Neutrophil (primary cell): ENCODE measurements at regions not wholly inside any gene's neighbourhood (a gene's known extent, or its start where the extent isn't known, plus 50 kb on each side); places are given as distances from the start of the nearest gene placed in this dataset.

ENCODE experiments used
- H3K27ac ChIP-seq: fragments of 200-600 bp; sonication (generic); 2 replicates; pipeline ENCODE4 v1.5.1; 2016; ENCODE audit warnings: mild to moderate bottlenecking, moderate library complexity
- H3K27me3 ChIP-seq: fragments of 200-600 bp; sonication (generic); 2 replicates; pipeline ENCODE4 v1.6.0; 2016; ENCODE audit warnings: mild to moderate bottlenecking
- H3K36me3 ChIP-seq: fragments of 200-600 bp; sonication (generic); 2 replicates; pipeline ENCODE4 v1.5.1; 2017
- H3K4me1 ChIP-seq, 2 experiments: fragments of 200-600 bp in 1 of 2; sonication (generic) in 1 of 2; 1 replicate in 1 of 2; 2 replicates in 1 of 2; pipeline versions ENCODE4 v1.5.1 to v1.6.1; 2013 to 2016; ENCODE audit warnings: low read depth in 1 of 2, low read length in 1 of 2, mild to moderate bottlenecking in 1 of 2, moderate library complexity in 1 of 2; ENCODE audit not compliant: control insufficient read depth in 1 of 2, insufficient read depth in 1 of 2
- H3K4me3 ChIP-seq, 2 experiments: fragments of 200-600 bp in 1 of 2; sonication (generic) in 1 of 2; 1 replicate in 1 of 2; 2 replicates in 1 of 2; pipeline ENCODE4 v1.5.1; 2013 to 2016; ENCODE audit warnings: low read depth in 1 of 2, low read length in 1 of 2, mild to moderate bottlenecking in 1 of 2, moderate library complexity in 1 of 2
- H3K9me3 ChIP-seq: fragments of 200-600 bp; sonication (generic); 2 replicates; pipeline ENCODE4 v1.5.1; 2016
- CTCF ChIP-seq: fragments of 200-600 bp; sonication (generic); IDR thresholded peaks from 2 replicates; pipeline ENCODE4 v1.5.1; 2016; ENCODE audit warnings: antibody characterized with exemption

- no peak overlapping the region for H3K27ac ChIP-seq
- no peaks in the 10 kb centered on the region for H3K36me3 ChIP-seq
- no peaks in the 10 kb centered on the region for H3K4me1 ChIP-seq
- no peaks in the 10 kb centered on the region for H3K9me3 ChIP-seq
- H3K27me3 ChIP-seq: peaks cover 67% of the 10 kb centered on the region
- no peak overlapping the region for H3K4me3 ChIP-seq
- no peak for TF ChIP-seq CTCF
Observed at GRCh38 chr3:126266291-126266840, 86.0 kb upstream of the ALDH1L1 start.

- Histone ChIP-seq H3K4me3 (no peak overlapping the region), H3K4me1 (no peaks in the 10 kb centered on the region), H3K27ac (no peak overlapping the region), H3K9me3 (no peaks in the 10 kb centered on the region), H3K36me3 (no peaks in the 10 kb centered on the region), H3K27me3 (peaks cover 57% of the 10 kb centered on the region)
- TF ChIP-seq CTCF: no peak
Observed at GRCh38 chr3:126264952-126265351, 84.6 kb upstream of the ALDH1L1 start.

- Histone ChIP-seq H3K4me1 (no peaks in the 10 kb centered on the region), H3K9me3 (no peaks in the 10 kb centered on the region), H3K36me3 (no peaks in the 10 kb centered on the region), H3K4me3 (no peak overlapping the region), H3K27ac (no peak overlapping the region), H3K27me3 (peaks cover 52% of the 10 kb centered on the region)
- TF ChIP-seq CTCF: no peak
Observed at GRCh38 chr3:126264381-126264780, 84.0 kb upstream of the ALDH1L1 start.

- Histone ChIP-seq H3K27me3 (peaks cover 48% of the 10 kb centered on the region), H3K9me3 (no peaks in the 10 kb centered on the region), H3K4me1 (no peaks in the 10 kb centered on the region), H3K36me3 (no peaks in the 10 kb centered on the region), H3K27ac (no peak overlapping the region), H3K4me3 (no peak overlapping the region)
- TF ChIP-seq CTCF: no peak
Observed at GRCh38 chr3:126263971-126264370, 83.6 kb upstream of the ALDH1L1 start.

- H3K9me3 ChIP-seq: no peaks in the 10 kb centered on the region
- H3K4me3 ChIP-seq: no peak overlapping the region
- no peaks in the 10 kb centered on the region for H3K4me1 ChIP-seq
- H3K27ac ChIP-seq: no peak overlapping the region
- peaks cover 43% of the 10 kb centered on the region for H3K27me3 ChIP-seq
- no peak for TF ChIP-seq CTCF
- no peaks in the 10 kb centered on the region for H3K36me3 ChIP-seq
Observed at GRCh38 chr3:126263539-126263938, 83.2 kb upstream of the ALDH1L1 start.

- no peak for TF ChIP-seq CTCF
- Histone ChIP-seq H3K4me3 (no peak overlapping the region), H3K9me3 (no peaks in the 10 kb centered on the region), H3K27me3 (peaks cover 30% of the 10 kb centered on the region), H3K4me1 (no peaks in the 10 kb centered on the region), H3K36me3 (no peaks in the 10 kb centered on the region), H3K27ac (no peak overlapping the region)
Observed at GRCh38 chr3:126262227-126262626, 81.8 kb upstream of the ALDH1L1 start.
